ENCODE measurements at regions not wholly inside any gene's neighbourhood (a gene's known extent, or its start where the extent isn't known, plus 50 kb on each side); places are given as distances from the start of the nearest gene placed in this dataset.

DNA sequence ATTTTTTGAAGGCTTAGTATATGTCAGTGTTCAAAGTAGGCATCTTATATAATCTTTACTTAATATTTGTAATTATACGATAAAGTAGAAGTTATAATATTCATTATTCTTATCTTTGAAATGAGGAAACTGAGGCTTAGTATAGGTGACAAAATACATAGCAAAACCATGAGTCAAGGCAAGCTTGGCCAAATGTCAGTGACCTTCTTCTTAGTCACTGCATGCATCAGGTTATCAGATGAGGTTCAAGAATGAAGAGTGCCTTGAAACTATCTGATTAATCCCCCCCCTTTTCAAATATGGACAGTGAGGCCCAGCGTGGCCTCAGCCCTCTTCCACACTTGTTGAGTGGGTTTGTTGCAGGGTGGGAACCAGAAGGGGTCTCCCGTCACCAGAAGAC, 59.3 kb downstream of the PMAIP1 start:
- TF ChIP-seq, protein P1, sequence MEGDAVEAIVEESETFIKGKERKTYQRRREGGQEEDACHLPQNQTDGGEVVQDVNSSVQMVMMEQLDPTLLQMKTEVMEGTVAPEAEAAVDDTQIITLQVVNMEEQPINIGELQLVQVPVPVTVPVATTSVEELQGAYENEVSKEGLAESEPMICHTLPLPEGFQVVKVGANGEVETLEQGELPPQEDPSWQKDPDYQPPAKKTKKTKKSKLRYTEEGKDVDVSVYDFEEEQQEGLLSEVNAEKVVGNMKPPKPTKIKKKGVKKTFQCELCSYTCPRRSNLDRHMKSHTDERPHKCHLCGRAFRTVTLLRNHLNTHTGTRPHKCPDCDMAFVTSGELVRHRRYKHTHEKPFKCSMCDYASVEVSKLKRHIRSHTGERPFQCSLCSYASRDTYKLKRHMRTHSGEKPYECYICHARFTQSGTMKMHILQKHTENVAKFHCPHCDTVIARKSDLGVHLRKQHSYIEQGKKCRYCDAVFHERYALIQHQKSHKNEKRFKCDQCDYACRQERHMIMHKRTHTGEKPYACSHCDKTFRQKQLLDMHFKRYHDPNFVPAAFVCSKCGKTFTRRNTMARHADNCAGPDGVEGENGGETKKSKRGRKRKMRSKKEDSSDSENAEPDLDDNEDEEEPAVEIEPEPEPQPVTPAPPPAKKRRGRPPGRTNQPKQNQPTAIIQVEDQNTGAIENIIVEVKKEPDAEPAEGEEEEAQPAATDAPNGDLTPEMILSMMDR (IDR thresholded peaks at IDR 0.05): no peak
- no peak for TF ChIP-seq POLR2A (IDR thresholded peaks at IDR 0.05)

Measured in suprapubic skin (tissue), 3 donors.